ENCODE measurements at regions not wholly inside any gene's neighbourhood (a gene's known extent, or its start where the extent isn't known, plus 50 kb on each side); places are given as distances from the start of the nearest gene placed in this dataset.

DNA sequence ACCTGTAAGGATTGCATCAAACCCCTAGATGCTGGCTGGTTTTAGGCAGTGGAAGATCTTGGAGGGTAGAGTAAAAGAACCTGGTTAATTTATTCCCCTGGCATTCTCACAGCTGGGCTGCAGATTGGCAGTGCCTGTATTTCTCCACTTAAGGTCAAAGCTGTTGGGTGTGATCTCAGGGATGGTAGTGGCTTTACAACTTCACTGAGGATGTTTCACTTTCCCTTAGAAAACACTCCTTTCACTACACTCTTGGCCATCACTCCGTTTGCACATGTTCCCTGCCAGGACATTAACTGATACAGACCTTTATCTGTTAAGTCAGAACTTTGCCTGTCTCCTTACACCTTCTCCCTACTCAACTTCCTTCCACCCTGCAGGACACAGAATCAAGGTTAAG, 779.1 kb upstream of the SEMA6D start:
- TF ChIP-seq POLR2AphosphoS5 (IDR thresholded peaks at IDR 0.05; ENCODE audit: low read depth, low read length), result no peak
- no peak for TF ChIP-seq EZH2 (conservative IDR thresholded peaks at IDR 0.05; ENCODE audit: low read depth, low read length)
- no peak for TF ChIP-seq ZNF878 (CRISPR knock-in tag; IDR thresholded peaks at IDR 0.05)
- TF ChIP-seq POLR2AphosphoS2 (IDR thresholded peaks at IDR 0.05; ENCODE audit: low read depth, low read length), result no peak
- no peak for TF ChIP-seq KDM2A (CRISPR knock-in tag; IDR thresholded peaks at IDR 0.05; ENCODE audit: borderline replicate concordance, low read depth)
- no peak for TF ChIP-seq XRCC5 (optimal IDR thresholded peaks at IDR 0.05; ENCODE audit: low read length)
- TF ChIP-seq, protein P1, sequence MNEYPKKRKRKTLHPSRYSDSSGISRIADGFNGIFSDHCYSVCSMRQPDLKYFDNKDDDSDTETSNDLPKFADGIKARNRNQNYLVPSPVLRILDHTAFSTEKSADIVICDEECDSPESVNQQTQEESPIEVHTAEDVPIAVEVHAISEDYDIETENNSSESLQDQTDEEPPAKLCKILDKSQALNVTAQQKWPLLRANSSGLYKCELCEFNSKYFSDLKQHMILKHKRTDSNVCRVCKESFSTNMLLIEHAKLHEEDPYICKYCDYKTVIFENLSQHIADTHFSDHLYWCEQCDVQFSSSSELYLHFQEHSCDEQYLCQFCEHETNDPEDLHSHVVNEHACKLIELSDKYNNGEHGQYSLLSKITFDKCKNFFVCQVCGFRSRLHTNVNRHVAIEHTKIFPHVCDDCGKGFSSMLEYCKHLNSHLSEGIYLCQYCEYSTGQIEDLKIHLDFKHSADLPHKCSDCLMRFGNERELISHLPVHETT (CRISPR knock-in tag; conservative IDR thresholded peaks at IDR 0.05), result no peak
- TF ChIP-seq, protein P2, sequence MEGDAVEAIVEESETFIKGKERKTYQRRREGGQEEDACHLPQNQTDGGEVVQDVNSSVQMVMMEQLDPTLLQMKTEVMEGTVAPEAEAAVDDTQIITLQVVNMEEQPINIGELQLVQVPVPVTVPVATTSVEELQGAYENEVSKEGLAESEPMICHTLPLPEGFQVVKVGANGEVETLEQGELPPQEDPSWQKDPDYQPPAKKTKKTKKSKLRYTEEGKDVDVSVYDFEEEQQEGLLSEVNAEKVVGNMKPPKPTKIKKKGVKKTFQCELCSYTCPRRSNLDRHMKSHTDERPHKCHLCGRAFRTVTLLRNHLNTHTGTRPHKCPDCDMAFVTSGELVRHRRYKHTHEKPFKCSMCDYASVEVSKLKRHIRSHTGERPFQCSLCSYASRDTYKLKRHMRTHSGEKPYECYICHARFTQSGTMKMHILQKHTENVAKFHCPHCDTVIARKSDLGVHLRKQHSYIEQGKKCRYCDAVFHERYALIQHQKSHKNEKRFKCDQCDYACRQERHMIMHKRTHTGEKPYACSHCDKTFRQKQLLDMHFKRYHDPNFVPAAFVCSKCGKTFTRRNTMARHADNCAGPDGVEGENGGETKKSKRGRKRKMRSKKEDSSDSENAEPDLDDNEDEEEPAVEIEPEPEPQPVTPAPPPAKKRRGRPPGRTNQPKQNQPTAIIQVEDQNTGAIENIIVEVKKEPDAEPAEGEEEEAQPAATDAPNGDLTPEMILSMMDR (CRISPR knock-in tag; IDR thresholded peaks at IDR 0.05), result no peak
- TF ChIP-seq TSC22D2 (CRISPR knock-in tag; IDR thresholded peaks at IDR 0.05; ENCODE audit: borderline replicate concordance), result no peak
- TF ChIP-seq CBX5 (CRISPR knock-in tag; IDR thresholded peaks at IDR 0.05; ENCODE audit: borderline replicate concordance), result no peak
- TF ChIP-seq, protein P3, sequence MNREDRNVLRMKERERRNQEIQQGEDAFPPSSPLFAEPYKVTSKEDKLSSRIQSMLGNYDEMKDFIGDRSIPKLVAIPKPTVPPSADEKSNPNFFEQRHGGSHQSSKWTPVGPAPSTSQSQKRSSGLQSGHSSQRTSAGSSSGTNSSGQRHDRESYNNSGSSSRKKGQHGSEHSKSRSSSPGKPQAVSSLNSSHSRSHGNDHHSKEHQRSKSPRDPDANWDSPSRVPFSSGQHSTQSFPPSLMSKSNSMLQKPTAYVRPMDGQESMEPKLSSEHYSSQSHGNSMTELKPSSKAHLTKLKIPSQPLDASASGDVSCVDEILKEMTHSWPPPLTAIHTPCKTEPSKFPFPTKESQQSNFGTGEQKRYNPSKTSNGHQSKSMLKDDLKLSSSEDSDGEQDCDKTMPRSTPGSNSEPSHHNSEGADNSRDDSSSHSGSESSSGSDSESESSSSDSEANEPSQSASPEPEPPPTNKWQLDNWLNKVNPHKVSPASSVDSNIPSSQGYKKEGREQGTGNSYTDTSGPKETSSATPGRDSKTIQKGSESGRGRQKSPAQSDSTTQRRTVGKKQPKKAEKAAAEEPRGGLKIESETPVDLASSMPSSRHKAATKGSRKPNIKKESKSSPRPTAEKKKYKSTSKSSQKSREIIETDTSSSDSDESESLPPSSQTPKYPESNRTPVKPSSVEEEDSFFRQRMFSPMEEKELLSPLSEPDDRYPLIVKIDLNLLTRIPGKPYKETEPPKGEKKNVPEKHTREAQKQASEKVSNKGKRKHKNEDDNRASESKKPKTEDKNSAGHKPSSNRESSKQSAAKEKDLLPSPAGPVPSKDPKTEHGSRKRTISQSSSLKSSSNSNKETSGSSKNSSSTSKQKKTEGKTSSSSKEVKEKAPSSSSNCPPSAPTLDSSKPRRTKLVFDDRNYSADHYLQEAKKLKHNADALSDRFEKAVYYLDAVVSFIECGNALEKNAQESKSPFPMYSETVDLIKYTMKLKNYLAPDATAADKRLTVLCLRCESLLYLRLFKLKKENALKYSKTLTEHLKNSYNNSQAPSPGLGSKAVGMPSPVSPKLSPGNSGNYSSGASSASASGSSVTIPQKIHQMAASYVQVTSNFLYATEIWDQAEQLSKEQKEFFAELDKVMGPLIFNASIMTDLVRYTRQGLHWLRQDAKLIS (CRISPR knock-in tag; IDR thresholded peaks at IDR 0.05), result no peak
- TF ChIP-seq TMF1 (CRISPR knock-in tag; IDR thresholded peaks at IDR 0.05; ENCODE audit: low read depth), result no peak
